ENCODE measurements at regions not wholly inside any gene's neighbourhood (a gene's known extent, or its start where the extent isn't known, plus 50 kb on each side); places are given as distances from the start of the nearest gene placed in this dataset.

GRCh38 chr9:118209343-118209742, 505.1 kb downstream of the TLR4 start:
- H3K27me3 ChIP-seq (ENCODE audit: insufficient read depth, low read length, poor library complexity, severe bottlenecking), result no peaks in the 10 kb centered on the region
- no peaks in the 10 kb centered on the region for H3K9me2 ChIP-seq (replicated peaks; ENCODE audit: low read depth, low read length)
- no peak overlapping the region for H3K4me3 ChIP-seq (ENCODE audit: low read length, poor library complexity, severe bottlenecking)
- H3F3A ChIP-seq (ENCODE audit: low read depth), result no peaks in the 10 kb centered on the region
- no peaks in the 10 kb centered on the region for H3K36me3 ChIP-seq (ENCODE audit: insufficient read depth, low read length)
- H3K9ac ChIP-seq (ENCODE audit: low read depth, low read length, poor library complexity, severe bottlenecking), result no peak overlapping the region
- no peak overlapping the region for H2AFZ ChIP-seq (ENCODE audit: low read length)
- H3K4me2 ChIP-seq (ENCODE audit: low read depth, low read length, poor library complexity, severe bottlenecking), result no peak overlapping the region
- TF ChIP-seq CTCF (conservative IDR thresholded peaks at IDR 0.05; ENCODE audit: low read length) (no peak), EZH2phosphoT487 (IDR thresholded peaks at IDR 0.05; ENCODE audit: borderline replicate concordance) (no peak)
- H3K79me2 ChIP-seq (ENCODE audit: insufficient read depth, low read length), result no peaks in the 10 kb centered on the region
- no peaks in the 10 kb centered on the region for H3K9me3 ChIP-seq (ENCODE audit: insufficient read depth, low read depth, low read length)
- no peaks in the 10 kb centered on the region for H3K4me1 ChIP-seq (ENCODE audit: insufficient read depth, low read length, poor library complexity, severe bottlenecking)
- no peaks in the 10 kb centered on the region for H4K20me1 ChIP-seq (ENCODE audit: insufficient read depth, low read length, poor library complexity, severe bottlenecking)

GRCh38 chr9:118215549-118215948, 511.3 kb downstream of the TLR4 start:
- Histone ChIP-seq H3K9me2 (replicated peaks; ENCODE audit: low read depth, low read length) (no peaks in the 10 kb centered on the region), H2AFZ (ENCODE audit: low read length) (no peak overlapping the region), H3F3A (ENCODE audit: low read depth) (no peaks in the 10 kb centered on the region), H3K4me2 (ENCODE audit: low read depth, low read length, poor library complexity, severe bottlenecking) (no peak overlapping the region), H3K27me3 (ENCODE audit: insufficient read depth, low read length, poor library complexity, severe bottlenecking) (no peaks in the 10 kb centered on the region), H3K36me3 (ENCODE audit: insufficient read depth, low read length) (no peaks in the 10 kb centered on the region), H3K79me2 (ENCODE audit: insufficient read depth, low read length) (no peaks in the 10 kb centered on the region), H3K4me3 (ENCODE audit: low read length, poor library complexity, severe bottlenecking) (no peak overlapping the region), H3K9me3 (ENCODE audit: insufficient read depth, low read depth, low read length) (no peaks in the 10 kb centered on the region), H4K20me1 (ENCODE audit: insufficient read depth, low read length, poor library complexity, severe bottlenecking) (no peaks in the 10 kb centered on the region), H3K9ac (ENCODE audit: low read depth, low read length, poor library complexity, severe bottlenecking) (no peak overlapping the region), H3K4me1 (ENCODE audit: insufficient read depth, low read length, poor library complexity, severe bottlenecking) (no peaks in the 10 kb centered on the region)
- TF ChIP-seq EZH2phosphoT487 (IDR thresholded peaks at IDR 0.05; ENCODE audit: borderline replicate concordance) (no peak), CTCF (conservative IDR thresholded peaks at IDR 0.05; ENCODE audit: low read length) (no peak)

- no peak overlapping the region for H3K9ac ChIP-seq (ENCODE audit: low read depth, low read length, poor library complexity, severe bottlenecking)
- TF ChIP-seq EZH2phosphoT487 (IDR thresholded peaks at IDR 0.05; ENCODE audit: borderline replicate concordance) (no peak), CTCF (conservative IDR thresholded peaks at IDR 0.05; ENCODE audit: low read length) (no peak)
- no peak overlapping the region for H3K4me2 ChIP-seq (ENCODE audit: low read depth, low read length, poor library complexity, severe bottlenecking)
- no peak overlapping the region for H3K4me3 ChIP-seq (ENCODE audit: low read length, poor library complexity, severe bottlenecking)
- no peaks in the 10 kb centered on the region for H4K20me1 ChIP-seq (ENCODE audit: insufficient read depth, low read length, poor library complexity, severe bottlenecking)
- H3K9me2 ChIP-seq (replicated peaks; ENCODE audit: low read depth, low read length), result no peaks in the 10 kb centered on the region
- H3K36me3 ChIP-seq (ENCODE audit: insufficient read depth, low read length), result no peaks in the 10 kb centered on the region
- H3K4me1 ChIP-seq (ENCODE audit: insufficient read depth, low read length, poor library complexity, severe bottlenecking), result no peaks in the 10 kb centered on the region
- no peaks in the 10 kb centered on the region for H3K27me3 ChIP-seq (ENCODE audit: insufficient read depth, low read length, poor library complexity, severe bottlenecking)
- no peaks in the 10 kb centered on the region for H3K79me2 ChIP-seq (ENCODE audit: insufficient read depth, low read length)
- no peaks in the 10 kb centered on the region for H3F3A ChIP-seq (ENCODE audit: low read depth)
- no peaks in the 10 kb centered on the region; the same call in 1 of the 2 replicates for H3K9me3 ChIP-seq (ENCODE audit: insufficient read depth, low read depth, low read length)
- H2AFZ ChIP-seq (ENCODE audit: low read length), result no peak overlapping the region
Measured at GRCh38 chr9:118222375-118222774, 518.2 kb downstream of the TLR4 start.
